ENCODE measurements at regions not wholly inside any gene's neighbourhood (a gene's known extent, or its start where the extent isn't known, plus 50 kb on each side); places are given as distances from the start of the nearest gene placed in this dataset.

- Mint-ChIP-seq H3K9me3 (no peaks in the 10 kb centered on the region), H3K4me3 (no peak overlapping the region), H3K27ac (no peak overlapping the region), H3K4me1 (no peaks in the 10 kb centered on the region), H3K27me3 (peaks cover 0 to 6% of the 10 kb centered on the region in 2 donors), H3K36me3 (no peaks in the 10 kb centered on the region)
- Histone ChIP-seq H3K4me3 (ENCODE audit: control insufficient read depth in 1 of 2, extremely low read depth in 1 of 2, low read length in 1 of 2) (no peak overlapping the region), H3K27me3 (replicated peaks in 1 of 2; ENCODE audit: control insufficient read depth in 2 of 2, extremely low read depth in 1 of 2, insufficient read depth in 2 of 2, low read length in 1 of 2) (no peaks in the 10 kb centered on the region), H3K27ac (ENCODE audit: low read length) (no peak overlapping the region), H3K36me3 (ENCODE audit: control insufficient read depth in 2 of 2, extremely low read depth in 1 of 2, insufficient read depth in 1 of 2, low read length in 1 of 2) (no peaks in the 10 kb centered on the region), H3K9me3 (no peaks in the 10 kb centered on the region), H3K4me1 (ENCODE audit: control insufficient read depth in 1 of 2, extremely low read depth in 1 of 2, insufficient read depth in 2 of 2, low read length in 2 of 2) (no peaks in the 10 kb centered on the region)
- DNase-seq = no peak
- ChIA-PET POLR2A (no interaction called here), CTCF (interaction anchor here (1.0 to 1.4 kb wide), 2 partner anchors 15 to 382 kb away, joined by 3 read pairs; no protein-coding TSS in a partner anchor)
- ATAC-seq (replicated peaks in 1 of 4) = no peak
- WGBS (ENCODE audit: insufficient coverage) = 100% methylated on average over 1 of the region's 4 CpGs
These were observed 235.6 kb upstream of the JADE1 start for GRCh38 chr4:128573781-128574508.

GRCh38 chr4:128572778-128573241 is 236.7 kb upstream of the JADE1 start:
- POLR2A ChIA-PET = no interaction called here
- H3K27me3 ChIP-seq (replicated peaks in 1 of 2; ENCODE audit: control insufficient read depth in 2 of 2, extremely low read depth in 1 of 2, insufficient read depth in 2 of 2, low read length in 1 of 2) = no peaks in the 10 kb centered on the region
- ATAC-seq (replicated peaks in 1 of 4) = no peak
- no peaks in the 10 kb centered on the region for H3K36me3 Mint-ChIP-seq
- H3K9me3 ChIP-seq = no peaks in the 10 kb centered on the region
- H3K4me3 Mint-ChIP-seq = no peak overlapping the region
- no peaks in the 10 kb centered on the region for H3K9me3 Mint-ChIP-seq
- H3K4me1 Mint-ChIP-seq = no peaks in the 10 kb centered on the region
- CTCF ChIA-PET = no interaction called here
- H3K27ac ChIP-seq (ENCODE audit: low read length) = no peak overlapping the region
- no peak overlapping the region for H3K4me3 ChIP-seq (ENCODE audit: control insufficient read depth in 1 of 2, extremely low read depth in 1 of 2, low read length in 1 of 2)
- no peaks in the 10 kb centered on the region for H3K4me1 ChIP-seq (ENCODE audit: control insufficient read depth in 1 of 2, extremely low read depth in 1 of 2, insufficient read depth in 2 of 2, low read length in 2 of 2)
- H3K36me3 ChIP-seq (ENCODE audit: control insufficient read depth in 2 of 2, extremely low read depth in 1 of 2, insufficient read depth in 1 of 2, low read length in 1 of 2) = no peaks in the 10 kb centered on the region
- peaks cover 0 to 13% of the 10 kb centered on the region in 2 donors for H3K27me3 Mint-ChIP-seq
- no peak for DNase-seq
- H3K27ac Mint-ChIP-seq = no peak overlapping the region
- 75% methylated on average over 3 of the region's 3 CpGs for WGBS (ENCODE audit: insufficient coverage)

- no peaks in the 10 kb centered on the region for H3K27me3 ChIP-seq (replicated peaks in 1 of 2; ENCODE audit: control insufficient read depth in 2 of 2, extremely low read depth in 1 of 2, insufficient read depth in 2 of 2, low read length in 1 of 2)
- H3K36me3 ChIP-seq (ENCODE audit: control insufficient read depth in 2 of 2, extremely low read depth in 1 of 2, insufficient read depth in 1 of 2, low read length in 1 of 2) = no peaks in the 10 kb centered on the region
- no peak overlapping the region for H3K27ac ChIP-seq (ENCODE audit: low read length)
- Mint-ChIP-seq H3K4me3 (no peak overlapping the region), H3K9me3 (no peaks in the 10 kb centered on the region), H3K27ac (no peak overlapping the region), H3K27me3 (peaks cover 4 to 13% of the 10 kb centered on the region in 2 donors), H3K36me3 (no peaks in the 10 kb centered on the region), H3K4me1 (no peaks in the 10 kb centered on the region)
- DNase-seq (no peak), ATAC-seq (replicated peaks in 1 of 4) (no peak)
- H3K9me3 ChIP-seq = no peaks in the 10 kb centered on the region
- no peaks in the 10 kb centered on the region for H3K4me1 ChIP-seq (ENCODE audit: control insufficient read depth in 1 of 2, extremely low read depth in 1 of 2, insufficient read depth in 2 of 2, low read length in 2 of 2)
- ChIA-PET POLR2A (no interaction called here), CTCF (no interaction called here)
- H3K4me3 ChIP-seq (ENCODE audit: control insufficient read depth in 1 of 2, extremely low read depth in 1 of 2, low read length in 1 of 2) = no peak overlapping the region
These were observed 237.8 kb upstream of the JADE1 start for GRCh38 chr4:128571747-128572146.

- Histone ChIP-seq H3K36me3 (ENCODE audit: control insufficient read depth in 2 of 2, extremely low read depth in 1 of 2, insufficient read depth in 1 of 2, low read length in 1 of 2) (no peaks in the 10 kb centered on the region), H3K9me3 (no peaks in the 10 kb centered on the region), H3K27ac (ENCODE audit: low read length) (no peak overlapping the region), H3K4me3 (ENCODE audit: control insufficient read depth in 1 of 2, extremely low read depth in 1 of 2, low read length in 1 of 2) (no peak overlapping the region), H3K4me1 (ENCODE audit: control insufficient read depth in 1 of 2, extremely low read depth in 1 of 2, insufficient read depth in 2 of 2, low read length in 2 of 2) (no peaks in the 10 kb centered on the region), H3K27me3 (replicated peaks in 1 of 2; ENCODE audit: control insufficient read depth in 2 of 2, extremely low read depth in 1 of 2, insufficient read depth in 2 of 2, low read length in 1 of 2) (peaks cover 0 to 4% of the 10 kb centered on the region in 2 experiments)
- peaks cover 4 to 20% of the 10 kb centered on the region in 2 donors for H3K27me3 Mint-ChIP-seq
- H3K9me3 Mint-ChIP-seq = no peaks in the 10 kb centered on the region
- ATAC-seq (replicated peaks in 1 of 4) = no peak
- ChIA-PET CTCF (no interaction called here), POLR2A (no interaction called here)
- no peak overlapping the region for H3K27ac Mint-ChIP-seq
- H3K4me3 Mint-ChIP-seq = no peak overlapping the region
- 38% methylated on average over 1 of the region's 6 CpGs for WGBS (ENCODE audit: insufficient coverage)
- H3K4me1 Mint-ChIP-seq = no peaks in the 10 kb centered on the region
- no peaks in the 10 kb centered on the region for H3K36me3 Mint-ChIP-seq
- DNase-seq = no peak
These were observed 239.0 kb upstream of the JADE1 start for GRCh38 chr4:128570387-128570975.

- no CpG with 5 or more reads among the region's 2 CpGs for WGBS (ENCODE audit: insufficient coverage)
- CTCF ChIA-PET = interaction anchor here in 1 of 2 donors (1.3 kb wide), 1 partner anchor 8 kb away, joined by 4 read pairs; no protein-coding TSS in a partner anchor
- no peak overlapping the region for H3K4me3 Mint-ChIP-seq
- Histone ChIP-seq H3K4me1 (ENCODE audit: control insufficient read depth in 1 of 2, extremely low read depth in 1 of 2, insufficient read depth in 2 of 2, low read length in 2 of 2) (no peaks in the 10 kb centered on the region), H3K27me3 (replicated peaks in 1 of 2; ENCODE audit: control insufficient read depth in 2 of 2, extremely low read depth in 1 of 2, insufficient read depth in 2 of 2, low read length in 1 of 2) (peaks cover 0 to 8% of the 10 kb centered on the region in 2 experiments), H3K27ac (ENCODE audit: low read length) (no peak overlapping the region), H3K36me3 (ENCODE audit: control insufficient read depth in 2 of 2, extremely low read depth in 1 of 2, insufficient read depth in 1 of 2, low read length in 1 of 2) (no peaks in the 10 kb centered on the region), H3K4me3 (ENCODE audit: control insufficient read depth in 1 of 2, extremely low read depth in 1 of 2, low read length in 1 of 2) (no peak overlapping the region), H3K9me3 (no peaks in the 10 kb centered on the region)
- ATAC-seq (replicated peaks in 1 of 4) (no peak), DNase-seq (no peak)
- H3K27me3 Mint-ChIP-seq = peaks cover 12 to 20% of the 10 kb centered on the region in 2 donors
- H3K36me3 Mint-ChIP-seq = no peaks in the 10 kb centered on the region
- H3K9me3 Mint-ChIP-seq = no peaks in the 10 kb centered on the region
- no peaks in the 10 kb centered on the region for H3K4me1 Mint-ChIP-seq
- POLR2A ChIA-PET = no interaction called here
- no peak overlapping the region for H3K27ac Mint-ChIP-seq
These were observed 242.8 kb upstream of the JADE1 start for GRCh38 chr4:128566693-128567092.

- no peaks in the 10 kb centered on the region for H3K36me3 Mint-ChIP-seq
- peaks cover 0 to 8% of the 10 kb centered on the region in 2 experiments for H3K27me3 ChIP-seq (replicated peaks in 1 of 2; ENCODE audit: control insufficient read depth in 2 of 2, extremely low read depth in 1 of 2, insufficient read depth in 2 of 2, low read length in 1 of 2)
- H3K4me3 ChIP-seq (ENCODE audit: control insufficient read depth in 1 of 2, extremely low read depth in 1 of 2, low read length in 1 of 2) = no peak overlapping the region
- H3K27ac ChIP-seq (ENCODE audit: low read length) = no peak overlapping the region
- ChIA-PET CTCF (interaction anchor here in 1 of 2 donors (1.3 kb wide), 1 partner anchor 9 kb away, joined by 4 read pairs; no protein-coding TSS in a partner anchor), POLR2A (interaction anchor here (0.6 to 0.7 kb wide), 2 partner anchors 94 kb away, joined by 3 read pairs; no protein-coding TSS in a partner anchor)
- H3K4me3 Mint-ChIP-seq = no peak overlapping the region
- no peaks in the 10 kb centered on the region for H3K4me1 Mint-ChIP-seq
- no CpG with 5 or more reads among the region's 4 CpGs for WGBS (ENCODE audit: insufficient coverage)
- ATAC-seq (replicated peaks in 1 of 4) (no peak), DNase-seq (peak in 3 of 35 experiments; percentile 3 to 20 (median 4))
- peaks cover 12 to 16% of the 10 kb centered on the region in 2 donors for H3K27me3 Mint-ChIP-seq
- H3K36me3 ChIP-seq (ENCODE audit: control insufficient read depth in 2 of 2, extremely low read depth in 1 of 2, insufficient read depth in 1 of 2, low read length in 1 of 2) = no peaks in the 10 kb centered on the region
- H3K27ac Mint-ChIP-seq = no peak overlapping the region
- H3K9me3 ChIP-seq = no peaks in the 10 kb centered on the region
- H3K4me1 ChIP-seq (ENCODE audit: control insufficient read depth in 1 of 2, extremely low read depth in 1 of 2, insufficient read depth in 2 of 2, low read length in 2 of 2) = no peaks in the 10 kb centered on the region
- no peaks in the 10 kb centered on the region for H3K9me3 Mint-ChIP-seq
These were observed 243.8 kb upstream of the JADE1 start for GRCh38 chr4:128565565-128566186.

Data from T-cell (primary cell).